ENCODE measurements at regions not wholly inside any gene's neighbourhood (a gene's known extent, or its start where the extent isn't known, plus 50 kb on each side); places are given as distances from the start of the nearest gene placed in this dataset.

- Histone ChIP-seq H3K4me3 (ENCODE audit: control insufficient read depth in 1 of 7, extremely low read depth in 1 of 7, insufficient read depth in 4 of 7, low read depth in 2 of 7, low read length in 6 of 7) (no peak overlapping the region), H3K4me1 (ENCODE audit: control extremely low read depth in 1 of 4, control insufficient read depth in 4 of 4, insufficient read depth in 4 of 4, low read length in 3 of 4) (no peaks in the 10 kb centered on the region), H3K36me3 (ENCODE audit: control insufficient read depth in 4 of 4, insufficient read depth in 4 of 4, low read length in 3 of 4) (no peaks in the 10 kb centered on the region), H3K27me3 (replicated peaks in 2 of 5; ENCODE audit: control insufficient read depth in 4 of 5, insufficient read depth in 5 of 5, low read length in 4 of 5) (no peaks in the 10 kb centered on the region), H3K9me3 (ENCODE audit: control extremely low read depth in 1 of 5, control insufficient read depth in 4 of 5, insufficient read depth in 2 of 5, low read depth in 1 of 5, low read length in 4 of 5) (no peaks in the 10 kb centered on the region), H3K27ac (ENCODE audit: insufficient read depth in 1 of 2, low read depth in 1 of 2, low read length in 2 of 2, poor library complexity in 1 of 2, severe bottlenecking in 2 of 2) (no peak overlapping the region)
- CTCF ChIA-PET: no interaction called here
- DNase-seq: no peak
- POLR2A ChIA-PET: no interaction called here
- WGBS (ENCODE audit: insufficient coverage): 0% methylated on average over 1 of the region's 3 CpGs
Measured at GRCh38 chr6:92588148-92588547, 831.2 kb downstream of the EPHA7 start.

GRCh38 chr6:92587525-92587924 lies 831.8 kb downstream of the EPHA7 start:
- H3K27ac ChIP-seq (ENCODE audit: insufficient read depth in 1 of 2, low read depth in 1 of 2, low read length in 2 of 2, poor library complexity in 1 of 2, severe bottlenecking in 2 of 2): no peak overlapping the region
- H3K9me3 ChIP-seq (ENCODE audit: control extremely low read depth in 1 of 5, control insufficient read depth in 4 of 5, insufficient read depth in 2 of 5, low read depth in 1 of 5, low read length in 4 of 5): no peaks in the 10 kb centered on the region
- no peaks in the 10 kb centered on the region for H3K36me3 ChIP-seq (ENCODE audit: control insufficient read depth in 4 of 4, insufficient read depth in 4 of 4, low read length in 3 of 4)
- CTCF ChIA-PET: no interaction called here
- no CpG with 5 or more reads among the region's 1 CpG for WGBS (ENCODE audit: insufficient coverage)
- POLR2A ChIA-PET: no interaction called here
- no peak for DNase-seq
- H3K27me3 ChIP-seq (replicated peaks in 2 of 5; ENCODE audit: control insufficient read depth in 4 of 5, insufficient read depth in 5 of 5, low read length in 4 of 5): no peaks in the 10 kb centered on the region
- H3K4me3 ChIP-seq (ENCODE audit: control insufficient read depth in 1 of 7, extremely low read depth in 1 of 7, insufficient read depth in 4 of 7, low read depth in 2 of 7, low read length in 6 of 7): no peak overlapping the region
- H3K4me1 ChIP-seq (ENCODE audit: control extremely low read depth in 1 of 4, control insufficient read depth in 4 of 4, insufficient read depth in 4 of 4, low read length in 3 of 4): no peaks in the 10 kb centered on the region

GRCh38 chr6:92586236-92586977 lies 833.0 kb downstream of the EPHA7 start:
- ChIA-PET POLR2A (no interaction called here), CTCF (no interaction called here)
- Histone ChIP-seq H3K36me3 (ENCODE audit: control insufficient read depth in 4 of 4, insufficient read depth in 4 of 4, low read length in 3 of 4) (no peaks in the 10 kb centered on the region), H3K27ac (ENCODE audit: insufficient read depth in 1 of 2, low read depth in 1 of 2, low read length in 2 of 2, poor library complexity in 1 of 2, severe bottlenecking in 2 of 2) (no peak overlapping the region), H3K9me3 (ENCODE audit: control extremely low read depth in 1 of 5, control insufficient read depth in 4 of 5, insufficient read depth in 2 of 5, low read depth in 1 of 5, low read length in 4 of 5) (no peaks in the 10 kb centered on the region), H3K4me3 (ENCODE audit: control insufficient read depth in 1 of 7, extremely low read depth in 1 of 7, insufficient read depth in 4 of 7, low read depth in 2 of 7, low read length in 6 of 7) (no peak overlapping the region), H3K4me1 (ENCODE audit: control extremely low read depth in 1 of 4, control insufficient read depth in 4 of 4, insufficient read depth in 4 of 4, low read length in 3 of 4) (no peaks in the 10 kb centered on the region), H3K27me3 (replicated peaks in 2 of 5; ENCODE audit: control insufficient read depth in 4 of 5, insufficient read depth in 5 of 5, low read length in 4 of 5) (no peaks in the 10 kb centered on the region)
- DNase-seq: no peak
- 100% methylated on average over 4 of the region's 8 CpGs for WGBS (ENCODE audit: insufficient coverage)

- H3K27me3 ChIP-seq (replicated peaks in 2 of 5; ENCODE audit: control insufficient read depth in 4 of 5, insufficient read depth in 5 of 5, low read length in 4 of 5): no peaks in the 10 kb centered on the region
- ChIA-PET POLR2A (no interaction called here), CTCF (no interaction called here)
- DNase-seq: no peak
- WGBS (ENCODE audit: insufficient coverage): 100% methylated on average over 1 of the region's 1 CpG
- no peak overlapping the region for H3K27ac ChIP-seq (ENCODE audit: insufficient read depth in 1 of 2, low read depth in 1 of 2, low read length in 2 of 2, poor library complexity in 1 of 2, severe bottlenecking in 2 of 2)
- no peaks in the 10 kb centered on the region for H3K36me3 ChIP-seq (ENCODE audit: control insufficient read depth in 4 of 4, insufficient read depth in 4 of 4, low read length in 3 of 4)
- no peaks in the 10 kb centered on the region for H3K4me1 ChIP-seq (ENCODE audit: control extremely low read depth in 1 of 4, control insufficient read depth in 4 of 4, insufficient read depth in 4 of 4, low read length in 3 of 4)
- H3K4me3 ChIP-seq (ENCODE audit: control insufficient read depth in 1 of 7, extremely low read depth in 1 of 7, insufficient read depth in 4 of 7, low read depth in 2 of 7, low read length in 6 of 7): no peak overlapping the region
- peaks cover 0 to 3% (median 0%) of the 10 kb centered on the region in 5 experiments for H3K9me3 ChIP-seq (ENCODE audit: control extremely low read depth in 1 of 5, control insufficient read depth in 4 of 5, insufficient read depth in 2 of 5, low read depth in 1 of 5, low read length in 4 of 5)
Measured at GRCh38 chr6:92582211-92582610, 837.1 kb downstream of the EPHA7 start.

GRCh38 chr6:92577077-92577719 lies 842.2 kb downstream of the EPHA7 start:
- POLR2A ChIA-PET: no interaction called here
- Histone ChIP-seq H3K4me1 (ENCODE audit: control extremely low read depth in 1 of 4, control insufficient read depth in 4 of 4, insufficient read depth in 4 of 4, low read length in 3 of 4) (no peaks in the 10 kb centered on the region), H3K4me3 (ENCODE audit: control insufficient read depth in 1 of 7, extremely low read depth in 1 of 7, insufficient read depth in 4 of 7, low read depth in 2 of 7, low read length in 6 of 7) (no peak overlapping the region), H3K27ac (ENCODE audit: insufficient read depth in 1 of 2, low read depth in 1 of 2, low read length in 2 of 2, poor library complexity in 1 of 2, severe bottlenecking in 2 of 2) (no peak overlapping the region), H3K36me3 (ENCODE audit: control insufficient read depth in 4 of 4, insufficient read depth in 4 of 4, low read length in 3 of 4) (no peaks in the 10 kb centered on the region), H3K27me3 (replicated peaks in 2 of 5; ENCODE audit: control insufficient read depth in 4 of 5, insufficient read depth in 5 of 5, low read length in 4 of 5) (no peaks in the 10 kb centered on the region), H3K9me3 (ENCODE audit: control extremely low read depth in 1 of 5, control insufficient read depth in 4 of 5, insufficient read depth in 2 of 5, low read depth in 1 of 5, low read length in 4 of 5) (peaks cover 0 to 3% (median 0%) of the 10 kb centered on the region in 5 experiments)
- no peak for DNase-seq
- WGBS (ENCODE audit: insufficient coverage): 93% methylated on average over 2 of the region's 2 CpGs
- CTCF ChIA-PET: no interaction called here

GRCh38 chr6:92568541-92568940 lies 850.8 kb downstream of the EPHA7 start:
- H3K27ac ChIP-seq (ENCODE audit: insufficient read depth in 1 of 2, low read depth in 1 of 2, low read length in 2 of 2, poor library complexity in 1 of 2, severe bottlenecking in 2 of 2): no peak overlapping the region
- H3K4me3 ChIP-seq (ENCODE audit: control insufficient read depth in 1 of 7, extremely low read depth in 1 of 7, insufficient read depth in 4 of 7, low read depth in 2 of 7, low read length in 6 of 7): no peak overlapping the region
- no peaks in the 10 kb centered on the region for H3K36me3 ChIP-seq (ENCODE audit: control insufficient read depth in 4 of 4, insufficient read depth in 4 of 4, low read length in 3 of 4)
- DNase-seq: no peak
- peaks cover 0 to 2% (median 0%) of the 10 kb centered on the region in 4 experiments for H3K4me1 ChIP-seq (ENCODE audit: control extremely low read depth in 1 of 4, control insufficient read depth in 4 of 4, insufficient read depth in 4 of 4, low read length in 3 of 4)
- peaks cover 0 to 1% (median 0%) of the 10 kb centered on the region in 5 experiments for H3K9me3 ChIP-seq (ENCODE audit: control extremely low read depth in 1 of 5, control insufficient read depth in 4 of 5, insufficient read depth in 2 of 5, low read depth in 1 of 5, low read length in 4 of 5)
- CTCF ChIA-PET: no interaction called here
- no peaks in the 10 kb centered on the region for H3K27me3 ChIP-seq (replicated peaks in 2 of 5; ENCODE audit: control insufficient read depth in 4 of 5, insufficient read depth in 5 of 5, low read length in 4 of 5)
- WGBS (ENCODE audit: insufficient coverage): no CpG with 5 or more reads among the region's 1 CpG
- POLR2A ChIA-PET: no interaction called here

- H3K36me3 ChIP-seq (ENCODE audit: control insufficient read depth in 4 of 4, insufficient read depth in 4 of 4, low read length in 3 of 4): no peaks in the 10 kb centered on the region
- no peak for DNase-seq
- no peaks in the 10 kb centered on the region for H3K27me3 ChIP-seq (replicated peaks in 2 of 5; ENCODE audit: control insufficient read depth in 4 of 5, insufficient read depth in 5 of 5, low read length in 4 of 5)
- ChIA-PET CTCF (interaction anchor here (0.7 kb wide), 1 partner anchor 838 kb away, joined by 3 read pairs; no protein-coding TSS in a partner anchor), POLR2A (no interaction called here)
- H3K4me1 ChIP-seq (ENCODE audit: control extremely low read depth in 1 of 4, control insufficient read depth in 4 of 4, insufficient read depth in 4 of 4, low read length in 3 of 4): peaks cover 0 to 2% (median 0%) of the 10 kb centered on the region in 4 experiments
- WGBS (ENCODE audit: insufficient coverage): 100% methylated on average over 1 of the region's 4 CpGs
- no peak overlapping the region for H3K27ac ChIP-seq (ENCODE audit: insufficient read depth in 1 of 2, low read depth in 1 of 2, low read length in 2 of 2, poor library complexity in 1 of 2, severe bottlenecking in 2 of 2)
- H3K9me3 ChIP-seq (ENCODE audit: control extremely low read depth in 1 of 5, control insufficient read depth in 4 of 5, insufficient read depth in 2 of 5, low read depth in 1 of 5, low read length in 4 of 5): peaks cover 0 to 3% (median 0%) of the 10 kb centered on the region in 5 experiments
- no peak overlapping the region for H3K4me3 ChIP-seq (ENCODE audit: control insufficient read depth in 1 of 7, extremely low read depth in 1 of 7, insufficient read depth in 4 of 7, low read depth in 2 of 7, low read length in 6 of 7)
Measured at GRCh38 chr6:92566632-92567031, 852.7 kb downstream of the EPHA7 start.

Data from common myeloid progenitor, CD34-positive (primary cell).